ENCODE measurements at regions not wholly inside any gene's neighbourhood (a gene's known extent, or its start where the extent isn't known, plus 50 kb on each side); places are given as distances from the start of the nearest gene placed in this dataset.
A peak's percentile ranks its signal among the peaks of the same experiment; 100 is the strongest.
"Not testable (repeated sequence)": the region's sequence is repeated elsewhere in the genome, so short reads cannot be mapped to it uniquely, and the experiment has no call there.

DNA sequence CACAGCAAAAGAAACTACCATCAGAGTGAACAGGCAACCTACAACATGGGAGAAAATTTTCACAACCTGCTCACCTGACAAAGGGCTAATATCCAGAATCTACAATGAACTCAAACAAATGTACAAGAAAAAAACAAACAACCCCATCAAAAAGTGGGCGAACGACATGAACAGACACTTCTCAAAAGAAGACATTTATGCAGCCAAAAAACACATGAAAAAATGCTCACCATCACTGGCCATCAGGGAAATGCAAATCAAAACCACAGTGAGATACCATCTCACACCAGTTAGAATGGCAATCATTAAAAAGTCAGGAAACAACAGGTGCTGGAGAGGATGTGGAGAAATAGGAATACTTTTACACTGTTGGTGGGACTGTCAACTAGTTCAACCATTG, 207.8 kb downstream of the USP6NL start:
- DNase-seq (ENCODE audit: low read depth in 2 of 2) = not testable (repeated sequence)

DNA sequence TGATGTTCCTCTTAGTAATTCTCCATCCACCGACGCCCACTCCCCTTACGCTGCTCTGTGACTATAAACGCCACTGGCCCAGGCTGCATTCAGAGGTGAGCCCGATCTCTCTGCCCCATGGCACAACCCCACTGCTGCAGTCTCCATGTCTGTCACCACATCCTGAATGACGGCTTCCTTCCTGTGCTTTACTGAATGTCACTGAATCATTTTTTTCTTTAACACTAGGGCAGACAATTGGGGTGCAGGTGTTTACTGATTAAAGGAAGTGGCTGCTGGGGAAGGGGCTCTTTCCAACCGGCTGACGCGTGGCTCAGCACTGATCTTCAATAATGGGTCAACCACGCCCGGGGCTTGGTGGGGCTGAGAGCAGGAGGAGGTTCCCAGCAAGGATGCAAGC, 208.3 kb downstream of the USP6NL start:
- peak; percentile 12 to 24 for DNase-seq (ENCODE audit: low read depth in 2 of 2)

DNA sequence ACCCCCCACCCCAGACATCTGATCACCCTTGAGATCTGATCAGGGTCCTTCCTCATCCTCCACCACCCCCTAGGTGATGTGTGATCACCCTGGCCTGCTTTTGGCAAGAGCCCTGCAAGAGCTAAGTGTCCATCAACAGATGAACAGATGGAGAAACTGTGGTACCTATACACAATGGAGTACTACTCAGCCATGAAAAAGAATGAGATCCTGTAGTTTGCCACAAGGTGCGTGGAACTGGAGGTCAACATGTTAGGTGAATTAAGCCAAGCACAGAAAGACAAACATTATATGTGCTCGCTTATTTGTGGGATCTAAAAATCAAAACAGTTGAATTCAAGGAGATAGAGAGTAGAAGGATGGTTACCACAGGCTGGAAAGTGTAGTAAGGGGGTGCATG, 209.1 kb downstream of the USP6NL start:
- no peak for DNase-seq (ENCODE audit: low read depth in 2 of 2)

DNA sequence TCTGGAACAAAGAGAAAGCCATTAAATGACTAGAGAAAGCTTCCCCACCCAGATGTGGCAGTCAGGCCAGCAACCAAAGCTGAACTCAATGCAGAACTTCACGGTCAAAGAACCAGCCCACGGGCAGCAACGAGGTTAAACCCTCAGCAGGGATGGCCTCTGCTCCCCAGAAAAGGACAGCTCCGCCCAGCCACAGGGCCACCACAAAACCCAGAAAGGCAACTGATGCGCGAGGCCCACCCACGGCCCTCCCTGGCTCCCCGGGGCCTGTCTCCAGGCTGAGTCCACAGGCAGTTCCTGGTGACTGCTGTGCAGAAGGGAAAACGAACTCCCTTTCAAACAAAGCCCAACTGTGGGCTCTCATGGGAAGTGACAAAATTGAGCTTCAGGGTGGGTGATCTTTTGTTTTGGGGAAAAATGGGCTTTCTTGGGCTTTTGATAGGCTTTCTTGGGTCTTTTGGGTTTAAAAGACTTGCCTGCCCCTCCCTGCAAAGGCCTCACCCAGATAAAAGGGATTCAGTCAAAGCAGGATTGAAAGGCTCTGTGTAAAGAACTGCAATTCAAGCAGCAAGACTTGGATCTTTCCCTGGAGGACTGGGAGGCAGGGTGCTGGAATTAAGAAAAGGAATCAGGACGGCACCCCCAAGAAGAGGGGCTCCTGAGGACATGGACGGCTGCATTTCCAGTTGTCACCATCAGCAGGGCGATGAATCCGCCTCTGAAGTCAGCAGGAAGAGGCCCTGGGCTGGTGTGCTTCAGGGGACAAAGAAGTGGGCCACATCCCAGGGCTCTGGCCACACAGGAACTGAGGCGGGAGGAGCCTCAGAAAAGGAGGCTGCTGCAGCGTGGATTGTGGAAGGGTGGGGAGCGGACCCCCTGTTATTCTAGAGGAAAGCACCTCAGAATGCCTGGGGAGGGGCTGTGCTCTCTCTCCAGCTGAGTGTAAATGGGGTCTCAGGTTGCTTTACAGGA, 209.9 kb downstream of the USP6NL start:
- DNase-seq (ENCODE audit: low read depth in 2 of 2) = no peak

DNA sequence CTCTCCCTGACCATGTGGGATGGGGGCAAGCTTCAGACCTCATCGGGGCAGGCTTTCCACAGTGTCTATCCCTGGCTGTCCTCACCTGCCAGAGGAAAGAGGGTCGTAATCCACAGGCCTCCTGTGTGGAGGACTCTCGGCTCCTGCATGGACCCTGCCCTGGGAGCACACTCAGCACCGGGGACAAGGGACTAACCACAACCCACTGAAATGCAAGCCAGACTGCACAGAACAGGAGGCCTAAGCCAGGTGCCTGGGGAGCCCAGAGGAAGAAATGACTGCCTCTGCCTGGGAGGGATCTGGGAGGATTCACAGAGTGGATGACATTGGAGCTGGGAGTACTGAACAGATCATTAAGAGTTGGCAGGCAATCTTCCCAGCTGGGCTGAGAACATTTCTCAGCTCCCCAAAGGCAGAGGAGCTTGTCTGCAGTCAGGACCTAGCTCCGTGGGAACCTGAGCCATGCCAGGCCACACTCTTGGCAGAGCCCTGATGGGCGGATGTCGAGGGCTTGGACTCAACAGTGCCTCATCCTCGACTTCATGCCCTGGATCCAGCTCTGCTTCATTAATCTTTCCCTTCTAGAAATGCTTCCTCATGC, 213.4 kb downstream of the USP6NL start:
- DNase-seq (ENCODE audit: low read depth in 2 of 2) = no peak

DNA sequence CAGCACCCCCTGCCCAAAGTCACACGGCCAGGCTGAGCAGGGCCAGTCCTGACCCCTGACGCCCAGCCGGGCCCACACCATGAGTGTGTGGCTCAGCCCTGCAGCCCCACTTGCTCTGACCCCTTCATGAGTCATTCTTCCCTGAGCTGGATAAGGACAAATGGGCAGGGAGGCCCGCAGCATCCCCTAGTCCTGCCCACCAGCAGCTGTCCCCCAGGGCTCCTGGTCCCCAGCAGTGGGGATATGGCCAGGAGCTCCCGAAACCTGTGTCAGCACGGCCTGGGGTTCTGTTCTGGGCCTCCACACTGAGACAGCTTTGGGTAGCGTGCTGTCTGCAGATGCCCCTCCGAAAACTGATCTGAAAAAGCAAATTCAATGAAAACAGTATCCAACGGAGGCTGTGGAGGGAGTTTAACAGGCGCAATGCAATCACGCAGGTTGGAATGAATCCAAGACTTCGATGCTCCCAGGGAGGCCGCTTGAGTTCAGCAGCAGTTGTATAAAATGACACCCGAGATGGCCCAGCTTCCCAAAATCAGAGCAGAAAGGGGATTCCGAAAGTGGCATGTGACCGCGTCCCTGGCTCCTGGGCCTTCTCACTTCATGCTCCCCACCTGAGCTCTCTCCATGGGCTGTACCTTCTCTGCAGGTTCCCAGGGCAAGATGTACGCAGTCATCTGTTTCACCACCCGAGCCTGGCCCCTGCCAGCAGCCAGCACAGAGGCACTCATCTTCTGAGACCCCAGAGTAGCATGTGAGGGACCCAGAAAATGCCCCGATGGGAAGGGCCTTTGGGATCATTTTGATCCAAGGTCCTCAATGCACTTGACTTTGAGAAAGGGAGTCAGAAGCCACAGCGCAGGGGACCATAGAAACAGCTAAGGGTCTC, 214.1 kb downstream of the USP6NL start:
- DNase-seq (ENCODE audit: low read depth in 2 of 2) = no peak

DNA sequence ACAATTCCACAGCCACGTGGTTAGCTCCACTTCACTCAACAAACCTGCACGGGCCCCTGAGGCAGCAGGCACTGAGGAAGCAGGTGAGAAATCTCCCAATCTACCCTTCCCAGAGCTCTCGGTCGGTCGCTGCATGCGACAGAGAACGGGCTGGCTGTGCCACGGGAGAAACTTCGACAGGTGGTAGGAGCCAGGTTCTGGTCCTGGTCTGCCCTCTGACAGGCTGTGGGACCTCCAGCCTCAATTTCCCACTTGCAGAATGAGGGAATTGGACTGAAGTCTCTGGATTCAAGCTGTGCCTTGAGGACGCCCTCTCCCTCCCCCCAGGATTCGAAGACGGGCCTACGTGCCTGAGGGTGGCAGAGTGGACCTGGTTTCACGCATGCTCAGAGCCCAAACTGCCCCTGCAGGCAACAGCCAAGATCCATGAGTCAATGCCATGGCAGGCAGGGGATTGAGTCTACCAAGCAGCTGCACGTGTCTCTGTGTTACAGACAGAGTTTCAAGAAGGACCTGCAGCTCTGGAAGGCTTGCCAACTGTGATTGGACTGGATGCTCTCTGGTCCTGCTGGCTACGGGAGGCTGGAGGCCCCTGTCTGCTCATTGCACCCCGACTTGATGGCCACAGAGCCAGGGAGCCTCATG, 215.0 kb downstream of the USP6NL start:
- DNase-seq (ENCODE audit: low read depth in 2 of 2) = no peak

DNA sequence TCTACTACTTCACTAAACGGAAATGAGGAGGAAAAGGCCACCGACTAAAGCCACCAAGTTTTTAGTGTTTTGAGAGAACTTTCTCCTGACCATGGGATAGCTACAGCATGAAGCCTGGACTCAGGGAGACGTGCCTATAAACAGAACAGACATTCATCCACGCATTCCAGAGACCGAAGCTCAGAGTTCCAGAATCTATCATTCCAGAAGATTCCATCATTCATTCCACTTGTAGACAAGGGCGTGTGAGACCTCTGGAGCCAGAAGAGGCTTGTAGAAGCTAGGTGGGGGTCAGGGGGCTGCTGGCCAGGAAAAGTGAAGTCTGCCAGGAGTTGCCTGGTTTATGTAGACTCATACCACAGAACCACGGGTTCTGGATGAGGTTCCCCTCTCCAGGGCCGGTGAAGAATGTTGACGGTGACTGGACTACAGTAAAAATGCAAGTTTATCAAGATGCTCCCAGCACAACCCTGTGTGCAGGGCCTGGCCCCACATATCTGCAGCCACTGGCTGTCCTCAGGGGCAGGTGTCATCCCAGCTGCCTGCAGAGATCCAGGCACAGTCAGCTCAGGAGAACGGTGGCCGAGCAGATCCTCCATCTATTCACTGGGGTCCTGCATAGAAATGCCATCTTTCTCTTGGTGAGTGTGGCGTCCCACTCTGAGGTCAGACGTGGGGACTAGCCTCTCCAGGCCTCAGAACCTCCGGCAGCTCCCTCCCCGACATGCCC, 215.7 kb downstream of the USP6NL start:
- DNase-seq (ENCODE audit: low read depth in 2 of 2) = no peak

DNA sequence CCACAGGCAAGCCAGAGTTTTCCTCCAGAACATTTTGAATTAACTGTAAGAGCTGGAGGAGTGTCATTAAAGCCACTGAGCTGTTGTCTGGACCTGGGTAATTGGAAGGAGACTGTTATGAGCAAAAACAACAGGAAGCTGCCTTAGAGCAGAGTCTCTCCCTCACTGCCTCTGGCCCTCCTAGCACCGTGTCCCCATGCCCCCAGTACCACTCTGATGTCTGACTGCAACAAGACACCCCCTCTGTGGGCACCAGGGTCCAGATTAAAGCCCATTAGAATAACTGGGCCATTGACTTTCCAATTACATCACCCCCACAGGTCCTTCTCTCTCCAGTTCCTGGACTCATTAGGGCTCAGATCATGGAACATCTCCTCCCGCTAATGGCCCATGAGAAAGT, 216.3 kb downstream of the USP6NL start:
- DNase-seq (ENCODE audit: low read depth in 2 of 2) = no peak

DNA sequence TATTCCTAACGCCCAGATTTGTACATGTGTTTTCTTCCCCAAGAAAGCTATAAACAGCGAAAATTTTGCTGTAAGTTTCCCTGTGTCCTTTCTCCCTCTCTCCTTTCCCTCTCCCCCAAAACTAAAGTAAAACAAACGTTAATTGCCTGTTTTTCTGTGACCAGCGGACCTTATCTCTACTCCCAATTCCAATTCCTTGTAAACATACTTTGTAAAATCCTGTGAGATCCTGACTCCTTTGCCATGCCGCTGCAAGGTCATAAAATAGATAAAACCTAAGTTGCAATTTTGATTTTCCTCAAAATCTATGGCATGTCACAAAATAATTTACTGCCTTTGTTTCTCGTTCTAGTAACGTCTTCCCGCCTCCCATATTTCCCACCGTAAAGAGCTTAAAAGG, 217.6 kb downstream of the USP6NL start:
- no peak for DNase-seq (ENCODE audit: low read depth in 2 of 2)

DNA sequence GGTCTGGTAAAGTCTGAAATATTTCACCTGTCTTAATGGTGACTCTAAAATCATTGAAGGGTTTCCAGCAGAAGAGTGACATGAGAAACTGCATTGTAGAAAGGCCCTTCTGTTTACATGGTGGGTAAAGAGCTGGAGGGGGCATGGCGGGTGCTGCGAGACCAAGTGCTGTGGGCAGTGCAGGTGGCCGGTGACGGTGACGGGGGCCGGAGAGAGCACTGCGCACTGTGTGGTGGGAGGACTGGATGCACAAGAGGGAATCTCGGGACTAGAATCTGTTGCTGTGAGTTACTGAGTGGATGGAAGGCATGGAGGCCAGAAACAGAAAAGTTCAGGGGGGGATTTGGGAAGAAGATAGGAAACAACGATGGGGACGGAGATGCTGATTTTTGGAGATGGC, 218.7 kb downstream of the USP6NL start:
- DNase-seq (ENCODE audit: low read depth in 2 of 2) = no peak

DNA sequence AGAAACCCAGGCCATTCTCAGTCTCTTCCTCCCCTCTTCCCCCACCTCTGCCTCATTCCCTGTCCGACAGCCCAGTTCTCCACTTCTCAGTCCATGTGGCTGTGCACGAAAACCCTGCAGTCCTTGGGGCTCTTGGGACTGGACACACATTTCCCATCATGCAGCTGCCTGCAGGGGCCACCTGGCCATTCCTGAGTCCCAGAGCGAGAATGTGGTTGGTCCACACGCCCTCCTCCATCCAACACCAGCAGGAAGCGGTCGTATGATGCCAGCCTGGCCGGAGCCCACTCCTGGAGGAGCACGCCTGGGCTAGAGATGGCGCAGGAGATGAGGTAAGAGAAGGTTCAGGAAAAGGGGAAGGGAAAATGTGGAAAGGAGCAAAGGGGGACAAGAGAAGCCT, 222.5 kb downstream of the USP6NL start:
- no peak for DNase-seq (ENCODE audit: low read depth in 2 of 2)

DNA sequence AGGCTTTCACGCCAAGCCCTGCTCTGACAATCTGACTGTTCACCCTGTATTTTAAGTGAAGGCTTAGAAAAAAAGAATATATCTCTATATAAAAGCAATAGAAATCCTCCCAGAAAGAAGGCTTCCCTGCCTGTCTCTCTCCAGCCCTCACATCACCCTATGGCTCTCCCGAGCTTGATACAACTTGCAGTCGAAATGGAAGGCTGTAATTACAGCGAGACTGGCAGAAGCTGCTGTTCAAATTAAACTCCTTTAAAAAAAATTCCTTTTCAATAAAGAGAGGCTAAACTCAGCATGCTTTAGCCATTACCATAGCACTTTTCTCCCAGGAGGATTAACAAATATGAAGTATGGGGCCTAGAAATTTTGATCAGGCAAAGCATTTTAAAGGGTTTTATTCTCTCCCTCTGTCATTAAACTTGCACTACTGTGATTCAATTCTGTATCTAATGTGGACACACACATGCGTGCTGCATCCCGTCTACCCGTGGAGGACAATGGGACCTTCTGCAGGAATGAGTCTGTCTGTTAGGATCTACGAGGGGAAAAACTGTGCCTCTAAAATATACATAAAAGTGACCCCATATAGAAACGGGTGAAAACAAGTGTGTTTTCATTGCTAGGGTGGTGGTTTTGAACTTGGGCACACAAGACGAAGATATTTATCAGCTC, 223.8 kb downstream of the USP6NL start:
- DNase-seq (ENCODE audit: low read depth in 2 of 2) = no peak

DNA sequence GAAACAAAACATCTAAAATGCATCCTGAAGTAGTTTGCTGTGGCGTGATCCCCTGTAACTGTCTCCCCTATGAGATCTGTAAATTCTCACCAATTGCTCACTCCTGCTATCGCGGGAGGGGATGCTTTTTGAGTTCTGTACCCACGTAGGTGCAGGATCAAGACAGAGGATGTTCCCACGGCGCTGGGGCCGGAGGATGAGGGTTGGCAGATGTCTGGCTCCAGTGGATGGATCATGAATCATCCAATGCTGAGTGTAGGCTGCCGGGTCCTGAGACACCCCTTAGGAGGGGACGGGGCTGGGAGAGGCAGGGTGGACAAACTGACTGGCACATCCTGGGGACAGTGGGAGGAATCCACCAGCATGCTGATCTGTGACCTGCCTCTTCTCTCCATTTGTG, 224.4 kb downstream of the USP6NL start:
- DNase-seq (ENCODE audit: low read depth in 2 of 2) = no peak
